ENCODE measurements at regions not wholly inside any gene's neighbourhood (a gene's known extent, or its start where the extent isn't known, plus 50 kb on each side); places are given as distances from the start of the nearest gene placed in this dataset.

DNA sequence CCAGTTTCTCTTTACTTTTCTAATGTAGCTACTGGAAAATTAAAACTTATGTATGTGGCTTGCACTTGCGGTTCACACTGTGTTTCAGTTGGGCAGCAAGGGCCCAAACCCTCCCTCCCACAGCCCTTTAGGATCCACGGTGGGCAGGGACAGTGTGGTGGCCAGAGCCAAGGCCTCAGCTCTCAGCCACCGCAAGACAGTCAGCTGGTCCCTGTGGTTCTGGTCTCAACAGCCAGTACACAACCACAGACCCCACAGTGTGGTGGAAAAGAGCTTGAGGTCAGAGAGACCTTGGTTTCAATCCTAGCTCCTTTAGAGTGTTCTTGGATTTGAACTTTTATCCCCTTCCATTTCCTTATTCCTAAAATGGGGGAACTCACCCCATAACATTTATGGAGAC is 153.0 kb upstream of the SMIM23 start:
- H3K27ac ChIP-seq (ENCODE audit: low read depth in 1 of 2, low read length in 1 of 2), result no peak overlapping the region
- 52 to 73% methylated on average over 3 of the region's 3 CpGs for WGBS, 2 donors
- DNase-seq, result no peak
- H3K4me3 ChIP-seq, result no peak overlapping the region
- peaks cover 0 to 24% (median 11%) of the 10 kb centered on the region in 5 donors for H3K4me1 ChIP-seq (ENCODE audit: control insufficient read depth in 5 of 5, insufficient read depth in 5 of 5, low read length in 5 of 5)
- no peak overlapping the region for H3K9ac ChIP-seq (ENCODE audit: insufficient read depth in 1 of 2, low read length in 2 of 2)
- no peak for ATAC-seq (ENCODE audit: insufficient read depth, low FRiP score)
- no peaks in the 10 kb centered on the region for H3K36me3 ChIP-seq (ENCODE audit: control insufficient read depth in 4 of 4, insufficient read depth in 4 of 4, low read length in 4 of 4)
- peaks cover 0 to 2% (median 0%) of the 10 kb centered on the region in 3 donors for H3K27me3 ChIP-seq (ENCODE audit: control insufficient read depth in 3 of 3, insufficient read depth in 3 of 3, low read length in 2 of 3)
- H3K9me3 ChIP-seq (ENCODE audit: control insufficient read depth in 4 of 4, insufficient read depth in 3 of 4, low read length in 3 of 4), result no peaks in the 10 kb centered on the region
- TF ChIP-seq CTCF (IDR thresholded peaks at IDR 0.05; ENCODE audit: control extremely low read depth, extremely low read depth), result no peak

DNA sequence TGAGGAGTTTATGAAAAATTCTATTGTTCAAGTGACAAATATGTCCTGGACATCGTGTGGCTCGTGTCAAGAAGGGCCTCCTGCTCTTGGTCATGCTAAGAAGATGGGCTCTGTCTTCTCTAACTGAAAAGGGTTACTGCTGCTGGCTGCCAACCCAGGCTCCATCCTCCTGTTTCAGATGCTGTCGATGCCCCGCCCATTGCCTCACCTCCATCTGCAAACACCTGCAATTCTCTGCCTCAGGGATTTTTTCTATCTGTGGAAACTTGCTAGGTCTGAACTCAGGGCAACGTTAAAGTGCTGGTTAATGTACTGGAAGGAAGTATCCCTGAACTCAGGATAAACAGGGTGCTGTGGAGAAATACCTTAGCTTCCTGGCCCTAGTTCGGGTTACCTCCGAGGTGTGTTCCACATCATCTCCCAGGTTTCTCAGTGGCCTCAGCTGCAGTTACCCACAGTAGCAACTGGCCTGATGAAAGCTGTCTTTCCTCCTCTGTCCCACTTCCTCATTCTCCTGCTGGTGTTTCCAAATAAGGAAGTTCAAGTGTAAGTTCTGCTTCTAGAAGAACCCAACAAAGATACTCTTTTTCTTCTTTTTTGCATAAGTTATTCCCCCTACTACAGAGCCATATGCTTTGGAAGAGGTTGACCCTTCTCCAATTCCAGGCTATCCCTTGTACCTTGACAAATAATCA is 151.7 kb upstream of the SMIM23 start:
- peaks cover 0 to 12% (median 5%) of the 10 kb centered on the region in 5 donors for H3K4me1 ChIP-seq (ENCODE audit: control insufficient read depth in 5 of 5, insufficient read depth in 5 of 5, low read length in 5 of 5)
- WGBS, 2 donors, result 44 to 58% methylated on average over 7 of the region's 7 CpGs
- no peak overlapping the region for H3K4me3 ChIP-seq
- no peak for DNase-seq
- ATAC-seq (ENCODE audit: insufficient read depth, low FRiP score), result peak; percentile 58
- no peak overlapping the region for H3K9ac ChIP-seq (ENCODE audit: insufficient read depth in 1 of 2, low read length in 2 of 2)
- H3K36me3 ChIP-seq (ENCODE audit: control insufficient read depth in 4 of 4, insufficient read depth in 4 of 4, low read length in 4 of 4), result no peaks in the 10 kb centered on the region
- no peak for TF ChIP-seq CTCF (IDR thresholded peaks at IDR 0.05; ENCODE audit: control extremely low read depth, extremely low read depth)
- H3K27me3 ChIP-seq (ENCODE audit: control insufficient read depth in 3 of 3, insufficient read depth in 3 of 3, low read length in 2 of 3), result peaks cover 0 to 2% (median 0%) of the 10 kb centered on the region in 3 donors
- no peak overlapping the region for H3K27ac ChIP-seq (ENCODE audit: low read depth in 1 of 2, low read length in 1 of 2)
- H3K9me3 ChIP-seq (ENCODE audit: control insufficient read depth in 4 of 4, insufficient read depth in 3 of 4, low read length in 3 of 4), result no peaks in the 10 kb centered on the region

DNA sequence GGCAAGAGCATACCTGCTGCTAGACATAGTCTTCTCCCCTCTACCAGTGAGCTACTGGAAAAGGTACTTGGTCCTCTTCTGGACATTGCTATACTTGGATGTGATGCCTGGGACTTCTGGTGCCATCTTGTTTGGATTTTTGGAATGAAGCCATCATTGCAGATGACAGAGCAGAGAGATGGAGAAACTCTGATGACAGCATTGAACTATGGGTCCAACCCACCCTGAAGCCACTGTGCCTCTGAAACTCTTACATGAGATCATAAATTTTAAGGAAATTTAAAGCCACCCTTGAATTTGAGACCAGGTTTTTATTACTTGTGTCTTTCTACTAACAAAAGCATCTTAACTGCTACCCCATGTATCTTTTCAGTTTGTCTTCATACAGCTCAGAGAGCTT is 151.1 kb upstream of the SMIM23 start:
- DNase-seq, result no peak
- H3K27me3 ChIP-seq (ENCODE audit: control insufficient read depth in 3 of 3, insufficient read depth in 3 of 3, low read length in 2 of 3), result peaks cover 0 to 2% (median 0%) of the 10 kb centered on the region in 3 donors
- no peaks in the 10 kb centered on the region for H3K36me3 ChIP-seq (ENCODE audit: control insufficient read depth in 4 of 4, insufficient read depth in 4 of 4, low read length in 4 of 4)
- no peak for TF ChIP-seq CTCF (IDR thresholded peaks at IDR 0.05; ENCODE audit: control extremely low read depth, extremely low read depth)
- H3K9me3 ChIP-seq (ENCODE audit: control insufficient read depth in 4 of 4, insufficient read depth in 3 of 4, low read length in 3 of 4), result no peaks in the 10 kb centered on the region
- H3K4me1 ChIP-seq (ENCODE audit: control insufficient read depth in 5 of 5, insufficient read depth in 5 of 5, low read length in 5 of 5), result peaks cover 0 to 9% (median 1%) of the 10 kb centered on the region in 5 donors
- H3K4me3 ChIP-seq, result no peak overlapping the region
- H3K27ac ChIP-seq (ENCODE audit: low read depth in 1 of 2, low read length in 1 of 2), result no peak overlapping the region
- no peak for ATAC-seq (ENCODE audit: insufficient read depth, low FRiP score)
- H3K9ac ChIP-seq (ENCODE audit: insufficient read depth in 1 of 2, low read length in 2 of 2), result no peak overlapping the region

- H3K4me1 ChIP-seq (ENCODE audit: control insufficient read depth in 5 of 5, insufficient read depth in 5 of 5, low read length in 5 of 5), result peaks cover 0 to 12% (median 1%) of the 10 kb centered on the region in 5 donors
- H3K9me3 ChIP-seq (ENCODE audit: control insufficient read depth in 4 of 4, insufficient read depth in 3 of 4, low read length in 3 of 4), result no peaks in the 10 kb centered on the region
- H3K27ac ChIP-seq (ENCODE audit: low read depth in 1 of 2, low read length in 1 of 2), result no peak overlapping the region
- WGBS, 2 donors, result 73 to 90% methylated on average over 2 of the region's 2 CpGs
- no peak for ATAC-seq (ENCODE audit: insufficient read depth, low FRiP score)
- DNase-seq, result no peak
- H3K27me3 ChIP-seq (ENCODE audit: control insufficient read depth in 3 of 3, insufficient read depth in 3 of 3, low read length in 2 of 3), result peaks cover 0 to 2% (median 0%) of the 10 kb centered on the region in 3 donors
- no peak overlapping the region for H3K4me3 ChIP-seq
- no peak for TF ChIP-seq CTCF (IDR thresholded peaks at IDR 0.05; ENCODE audit: control extremely low read depth, extremely low read depth)
- H3K36me3 ChIP-seq (ENCODE audit: control insufficient read depth in 4 of 4, insufficient read depth in 4 of 4, low read length in 4 of 4), result no peaks in the 10 kb centered on the region
- H3K9ac ChIP-seq (ENCODE audit: insufficient read depth in 1 of 2, low read length in 2 of 2), result no peak overlapping the region
These were observed 150.6 kb upstream of the SMIM23 start for GRCh38 chr5:171635028-171635427.

All from lung (tissue), 11 donors.